ENCODE measurements at regions not wholly inside any gene's neighbourhood (a gene's known extent, or its start where the extent isn't known, plus 50 kb on each side); places are given as distances from the start of the nearest gene placed in this dataset.
A peak's percentile ranks its signal among the peaks of the same experiment; 100 is the strongest.

- peak in 1 of 2 donors; percentile 34 for DNase-seq
- no CpG with 5 or more reads among the region's 2 CpGs for WGBS (ENCODE audit: insufficient coverage, low lambda C conversion rate)
- Histone ChIP-seq H3K36me3 (ENCODE audit: control insufficient read depth, insufficient read depth, low read length) (peaks cover 19% of the 10 kb centered on the region), H3K27me3 (ENCODE audit: control insufficient read depth, insufficient read depth, low read length) (no peaks in the 10 kb centered on the region), H3K27ac (ENCODE audit: low read length) (peak overlapping the region; percentile 55), H3K4me1 (ENCODE audit: control insufficient read depth, insufficient read depth, low read length) (peaks cover 43% of the 10 kb centered on the region), H3K4me3 (ENCODE audit: low read length) (no peak overlapping the region), H3K9me3 (ENCODE audit: control insufficient read depth, low read depth, low read length) (no peaks in the 10 kb centered on the region)
These were observed 78.3 kb upstream of the CIBAR2 start for GRCh38 chr16:85190572-85190971.

- Histone ChIP-seq H3K36me3 (ENCODE audit: control insufficient read depth, insufficient read depth, low read length) (peaks cover 13% of the 10 kb centered on the region), H3K4me3 (ENCODE audit: low read length) (no peak overlapping the region), H3K9me3 (ENCODE audit: control insufficient read depth, low read depth, low read length) (no peaks in the 10 kb centered on the region), H3K27me3 (ENCODE audit: control insufficient read depth, insufficient read depth, low read length) (no peaks in the 10 kb centered on the region), H3K4me1 (ENCODE audit: control insufficient read depth, insufficient read depth, low read length) (peaks cover 50% of the 10 kb centered on the region), H3K27ac (ENCODE audit: low read length) (no peak overlapping the region)
- 100% methylated on average over 1 of the region's 19 CpGs for WGBS (ENCODE audit: insufficient coverage, low lambda C conversion rate)
- no peak for DNase-seq
These were observed 79.2 kb upstream of the CIBAR2 start for GRCh38 chr16:85191341-85191965.

- Histone ChIP-seq H3K27ac (ENCODE audit: low read length) (peak overlapping the region; percentile 55), H3K4me3 (ENCODE audit: low read length) (no peak overlapping the region), H3K36me3 (ENCODE audit: control insufficient read depth, insufficient read depth, low read length) (peaks cover 6% of the 10 kb centered on the region), H3K27me3 (ENCODE audit: control insufficient read depth, insufficient read depth, low read length) (no peaks in the 10 kb centered on the region), H3K4me1 (ENCODE audit: control insufficient read depth, insufficient read depth, low read length) (peaks cover 53% of the 10 kb centered on the region), H3K9me3 (ENCODE audit: control insufficient read depth, low read depth, low read length) (no peaks in the 10 kb centered on the region)
- DNase-seq = peak in 1 of 2 donors; percentile 75
- WGBS (ENCODE audit: insufficient coverage, low lambda C conversion rate) = no CpG with 5 or more reads among the region's 20 CpGs
These were observed 80.2 kb upstream of the CIBAR2 start for GRCh38 chr16:85192238-85193114.

GRCh38 chr16:85193115-85193493, 80.8 kb upstream of the CIBAR2 start:
- Histone ChIP-seq H3K27me3 (ENCODE audit: control insufficient read depth, insufficient read depth, low read length) (no peaks in the 10 kb centered on the region), H3K4me3 (ENCODE audit: low read length) (no peak overlapping the region), H3K9me3 (ENCODE audit: control insufficient read depth, low read depth, low read length) (no peaks in the 10 kb centered on the region), H3K36me3 (ENCODE audit: control insufficient read depth, insufficient read depth, low read length) (no peaks in the 10 kb centered on the region), H3K4me1 (ENCODE audit: control insufficient read depth, insufficient read depth, low read length) (peaks cover 60% of the 10 kb centered on the region), H3K27ac (ENCODE audit: low read length) (peak overlapping the region; percentile 55)
- WGBS (ENCODE audit: insufficient coverage, low lambda C conversion rate) = 78% methylated on average over 5 of the region's 6 CpGs
- no peak for DNase-seq

GRCh38 chr16:85193876-85194275, 81.6 kb upstream of the CIBAR2 start:
- H3K27ac ChIP-seq (ENCODE audit: low read length) = peak overlapping the region; percentile 93
- H3K4me3 ChIP-seq (ENCODE audit: low read length) = no peak overlapping the region
- no CpG with 5 or more reads among the region's 17 CpGs for WGBS (ENCODE audit: insufficient coverage, low lambda C conversion rate)
- H3K36me3 ChIP-seq (ENCODE audit: control insufficient read depth, insufficient read depth, low read length) = no peaks in the 10 kb centered on the region
- H3K27me3 ChIP-seq (ENCODE audit: control insufficient read depth, insufficient read depth, low read length) = no peaks in the 10 kb centered on the region
- no peak for DNase-seq
- no peaks in the 10 kb centered on the region for H3K9me3 ChIP-seq (ENCODE audit: control insufficient read depth, low read depth, low read length)
- H3K4me1 ChIP-seq (ENCODE audit: control insufficient read depth, insufficient read depth, low read length) = peaks cover 64% of the 10 kb centered on the region

- WGBS (ENCODE audit: insufficient coverage, low lambda C conversion rate) = no CpG with 5 or more reads among the region's 15 CpGs
- peaks cover 68% of the 10 kb centered on the region for H3K4me1 ChIP-seq (ENCODE audit: control insufficient read depth, insufficient read depth, low read length)
These were observed 82.3 kb upstream of the CIBAR2 start for GRCh38 chr16:85194307-85195270.

GRCh38 chr16:85195271-85195647, 83.0 kb upstream of the CIBAR2 start:
- H3K4me3 ChIP-seq (ENCODE audit: low read length) = no peak overlapping the region
- H3K36me3 ChIP-seq (ENCODE audit: control insufficient read depth, insufficient read depth, low read length) = peaks cover 2% of the 10 kb centered on the region
- no peak for DNase-seq
- peaks cover 74% of the 10 kb centered on the region for H3K4me1 ChIP-seq (ENCODE audit: control insufficient read depth, insufficient read depth, low read length)
- no peaks in the 10 kb centered on the region for H3K9me3 ChIP-seq (ENCODE audit: control insufficient read depth, low read depth, low read length)
- H3K27ac ChIP-seq (ENCODE audit: low read length) = peak overlapping the region; percentile 93
- WGBS (ENCODE audit: insufficient coverage, low lambda C conversion rate) = no CpG with 5 or more reads among the region's 8 CpGs
- H3K27me3 ChIP-seq (ENCODE audit: control insufficient read depth, insufficient read depth, low read length) = no peaks in the 10 kb centered on the region

More at GRCh38 chr16:85194307-85195270, 82.3 kb upstream of the CIBAR2 start:
- Histone ChIP-seq H3K27ac (ENCODE audit: low read length) (peak overlapping the region; percentile 93), H3K9me3 (ENCODE audit: control insufficient read depth, low read depth, low read length) (no peaks in the 10 kb centered on the region), H3K4me3 (ENCODE audit: low read length) (no peak overlapping the region), H3K36me3 (ENCODE audit: control insufficient read depth, insufficient read depth, low read length) (peaks cover under 1% of the 10 kb centered on the region), H3K27me3 (ENCODE audit: control insufficient read depth, insufficient read depth, low read length) (no peaks in the 10 kb centered on the region)
- DNase-seq = no peak

- no peaks in the 10 kb centered on the region for H3K9me3 ChIP-seq (ENCODE audit: control insufficient read depth, low read depth, low read length)
- DNase-seq = peak; percentile 92 to 97
- WGBS (ENCODE audit: insufficient coverage, low lambda C conversion rate) = no CpG with 5 or more reads among the region's 22 CpGs
- H3K27ac ChIP-seq (ENCODE audit: low read length) = peak overlapping the region; percentile 93
- H3K4me1 ChIP-seq (ENCODE audit: control insufficient read depth, insufficient read depth, low read length) = peaks cover 78% of the 10 kb centered on the region
- peaks cover 2% of the 10 kb centered on the region for H3K36me3 ChIP-seq (ENCODE audit: control insufficient read depth, insufficient read depth, low read length)
- no peaks in the 10 kb centered on the region for H3K27me3 ChIP-seq (ENCODE audit: control insufficient read depth, insufficient read depth, low read length)
- peak overlapping the region; percentile 7 for H3K4me3 ChIP-seq (ENCODE audit: low read length)
These were observed 83.9 kb upstream of the CIBAR2 start for GRCh38 chr16:85195900-85196772.

- peaks cover 84% of the 10 kb centered on the region for H3K4me1 ChIP-seq (ENCODE audit: control insufficient read depth, insufficient read depth, low read length)
- H3K36me3 ChIP-seq (ENCODE audit: control insufficient read depth, insufficient read depth, low read length) = peaks cover 2% of the 10 kb centered on the region
- no peak for DNase-seq
- no peaks in the 10 kb centered on the region for H3K27me3 ChIP-seq (ENCODE audit: control insufficient read depth, insufficient read depth, low read length)
- H3K27ac ChIP-seq (ENCODE audit: low read length) = peak overlapping the region; percentile 93
- WGBS (ENCODE audit: insufficient coverage, low lambda C conversion rate) = no CpG with 5 or more reads among the region's 13 CpGs
- peak overlapping the region; percentile 7 for H3K4me3 ChIP-seq (ENCODE audit: low read length)
- no peaks in the 10 kb centered on the region for H3K9me3 ChIP-seq (ENCODE audit: control insufficient read depth, low read depth, low read length)
These were observed 84.7 kb upstream of the CIBAR2 start for GRCh38 chr16:85196976-85197375.
